ENCODE measurements at regions not wholly inside any gene's neighbourhood (a gene's known extent, or its start where the extent isn't known, plus 50 kb on each side); places are given as distances from the start of the nearest gene placed in this dataset.

- Histone ChIP-seq H3K4me1 (no peaks in the 10 kb centered on the region), H3K27me3 (no peaks in the 10 kb centered on the region), H3K36me3 (no peaks in the 10 kb centered on the region), H3K9me3 (no peaks in the 10 kb centered on the region), H3K4me3 (ENCODE audit: low read depth, low read length) (no peak overlapping the region)
- DNase-seq, result no peak
- no peak for TF ChIP-seq CTCF (IDR thresholded peaks at IDR 0.05; ENCODE audit: low read depth, low read length)
These were observed 204.2 kb upstream of the CDH20 start for GRCh38 chr18:61129001-61129400.

DNA sequence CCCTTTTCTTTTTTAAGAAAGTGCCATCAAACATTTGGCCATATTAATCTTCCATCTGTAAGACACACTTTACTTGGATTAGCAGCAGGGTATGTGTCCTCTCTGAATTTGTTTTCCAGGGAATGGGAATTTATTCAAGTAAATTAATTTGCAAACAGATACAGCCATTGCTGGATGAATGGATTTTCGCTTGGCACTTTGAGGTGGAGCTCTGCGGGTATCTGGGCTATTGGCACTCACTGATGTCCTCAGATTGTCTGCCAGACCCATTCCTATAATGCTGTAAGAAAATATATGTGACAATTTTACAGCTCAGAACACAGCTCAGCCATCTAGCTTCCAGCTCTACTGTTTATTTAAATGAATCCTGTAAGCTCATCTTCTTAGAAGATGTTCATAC lies 201.2 kb upstream of the CDH20 start:
- no peak for DNase-seq
- H3K36me3 ChIP-seq, result no peaks in the 10 kb centered on the region
- H3K9me3 ChIP-seq, result no peaks in the 10 kb centered on the region
- no peak overlapping the region for H3K4me3 ChIP-seq (ENCODE audit: low read depth, low read length)
- no peaks in the 10 kb centered on the region for H3K4me1 ChIP-seq
- no peak for TF ChIP-seq CTCF (IDR thresholded peaks at IDR 0.05; ENCODE audit: low read depth, low read length)
- H3K27me3 ChIP-seq, result no peaks in the 10 kb centered on the region

DNA sequence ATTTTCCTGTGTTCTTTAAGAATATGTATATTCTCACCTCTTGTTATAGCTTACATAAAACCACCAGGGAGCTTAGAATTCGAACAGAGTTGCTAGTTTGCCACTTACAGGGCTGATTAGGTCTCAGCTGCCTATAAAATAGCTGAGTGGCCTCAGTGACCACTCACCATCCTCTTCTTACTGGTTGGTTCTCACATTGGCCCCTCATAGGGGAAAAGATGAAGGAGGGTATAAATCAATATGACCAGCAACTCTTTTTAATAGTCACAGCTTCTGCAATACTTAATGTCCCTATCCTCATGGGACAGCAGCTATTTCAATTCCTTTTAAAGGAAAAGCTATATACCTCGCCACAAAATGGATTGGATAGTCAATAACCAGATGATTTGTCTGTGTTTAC lies 199.4 kb upstream of the CDH20 start:
- DNase-seq, result no peak
- TF ChIP-seq CTCF (IDR thresholded peaks at IDR 0.05; ENCODE audit: low read depth, low read length), result no peak
- Histone ChIP-seq H3K36me3 (no peaks in the 10 kb centered on the region), H3K9me3 (no peaks in the 10 kb centered on the region), H3K4me1 (no peaks in the 10 kb centered on the region), H3K27me3 (no peaks in the 10 kb centered on the region), H3K4me3 (ENCODE audit: low read depth, low read length) (no peak overlapping the region)

DNA sequence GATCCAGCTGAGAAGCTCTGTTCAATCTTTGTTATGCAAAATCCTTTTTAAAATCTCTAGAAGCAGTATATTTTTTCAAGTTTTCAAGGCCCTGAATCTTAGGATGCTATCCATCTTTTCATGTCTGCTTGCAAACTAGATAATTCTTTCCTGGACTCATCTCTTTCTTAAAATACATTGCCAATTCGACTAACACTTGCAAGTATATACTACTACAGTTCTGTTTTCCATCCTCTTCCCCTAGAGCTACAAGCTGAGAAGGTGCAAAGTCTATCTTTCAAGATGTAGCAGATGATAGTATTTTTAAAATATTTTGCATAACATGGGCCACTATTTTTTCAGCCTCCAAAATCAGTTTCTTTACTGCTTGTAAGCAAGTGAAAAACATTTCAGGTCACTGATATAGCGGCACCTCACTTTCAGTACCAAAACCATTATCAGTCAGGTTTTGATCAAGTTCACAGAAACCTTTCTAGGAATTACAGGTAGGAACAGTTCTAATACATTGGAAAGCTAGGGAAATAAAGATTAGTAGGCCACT lies 196.4 kb upstream of the CDH20 start:
- no peaks in the 10 kb centered on the region for H3K9me3 ChIP-seq
- TF ChIP-seq CTCF (IDR thresholded peaks at IDR 0.05; ENCODE audit: low read depth, low read length), result no peak
- H3K4me1 ChIP-seq, result no peaks in the 10 kb centered on the region
- H3K36me3 ChIP-seq, result no peaks in the 10 kb centered on the region
- H3K27me3 ChIP-seq, result no peaks in the 10 kb centered on the region
- DNase-seq, result no peak
- no peak overlapping the region for H3K4me3 ChIP-seq (ENCODE audit: low read depth, low read length)

DNA sequence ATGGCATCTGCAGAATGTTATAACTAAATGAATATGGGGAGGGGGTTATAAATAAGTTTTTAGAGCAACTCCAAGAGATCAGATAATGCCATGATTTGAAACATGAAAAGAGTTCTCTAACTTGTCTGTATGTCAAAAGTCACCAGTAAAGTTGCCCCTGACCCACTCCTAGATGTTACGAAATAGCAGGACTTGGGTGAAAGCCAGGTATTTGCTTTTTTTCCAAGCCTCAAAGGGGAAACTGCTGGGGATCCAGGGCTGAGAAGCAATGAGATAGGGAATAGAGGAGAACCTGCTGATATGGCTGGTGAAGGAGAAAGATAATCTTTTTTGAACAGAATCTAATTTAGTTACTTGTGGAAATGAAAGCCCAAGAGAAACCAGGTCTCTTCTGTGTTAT lies 191.5 kb upstream of the CDH20 start:
- Histone ChIP-seq H3K4me1 (no peaks in the 10 kb centered on the region), H3K4me3 (ENCODE audit: low read depth, low read length) (no peak overlapping the region), H3K27me3 (no peaks in the 10 kb centered on the region), H3K9me3 (no peaks in the 10 kb centered on the region), H3K36me3 (no peaks in the 10 kb centered on the region)
- DNase-seq, result no peak
- no peak for TF ChIP-seq CTCF (IDR thresholded peaks at IDR 0.05; ENCODE audit: low read depth, low read length)

DNA sequence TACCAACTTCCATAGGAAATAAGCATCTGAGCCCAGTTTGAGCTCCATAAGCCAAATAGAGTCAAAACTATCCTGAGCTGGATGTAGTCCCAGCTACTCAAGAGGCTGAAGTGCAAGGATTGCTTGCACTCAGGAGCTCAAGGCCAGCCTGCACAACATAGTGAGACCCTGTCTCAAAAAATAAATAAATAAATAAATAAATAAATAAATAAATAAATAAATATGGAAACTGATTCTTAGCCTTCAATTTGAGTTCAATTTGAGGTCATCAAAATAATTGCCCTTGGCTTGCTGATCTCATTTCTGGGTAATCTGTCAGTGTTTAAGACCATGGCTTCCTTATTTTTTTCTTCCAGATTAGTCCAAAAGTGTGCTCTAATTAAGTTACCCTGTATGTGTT lies 184.9 kb upstream of the CDH20 start:
- Histone ChIP-seq H3K27me3 (no peaks in the 10 kb centered on the region), H3K4me1 (no peaks in the 10 kb centered on the region), H3K4me3 (ENCODE audit: low read depth, low read length) (no peak overlapping the region), H3K36me3 (no peaks in the 10 kb centered on the region), H3K9me3 (no peaks in the 10 kb centered on the region)
- no peak for TF ChIP-seq CTCF (IDR thresholded peaks at IDR 0.05; ENCODE audit: low read depth, low read length)
- no peak for DNase-seq
